Stimulated activated CD8-positive, alpha-beta memory T cell treated with anti-CD3 and anti-CD28 coated beads, Interleukin-2, amount 100 ng/mL, for 1 hour (primary cell): ENCODE measurements at regions not wholly inside any gene's neighbourhood (a gene's known extent, or its start where the extent isn't known, plus 50 kb on each side); places are given as distances from the start of the nearest gene placed in this dataset.

Source experiments
- DNase-seq, 2 donors: peaks; one replicate each; pipeline ENCODE4 v3.0.0-alpha.2; 2020; ENCODE audit warnings: low read depth in 2 of 2

DNA sequence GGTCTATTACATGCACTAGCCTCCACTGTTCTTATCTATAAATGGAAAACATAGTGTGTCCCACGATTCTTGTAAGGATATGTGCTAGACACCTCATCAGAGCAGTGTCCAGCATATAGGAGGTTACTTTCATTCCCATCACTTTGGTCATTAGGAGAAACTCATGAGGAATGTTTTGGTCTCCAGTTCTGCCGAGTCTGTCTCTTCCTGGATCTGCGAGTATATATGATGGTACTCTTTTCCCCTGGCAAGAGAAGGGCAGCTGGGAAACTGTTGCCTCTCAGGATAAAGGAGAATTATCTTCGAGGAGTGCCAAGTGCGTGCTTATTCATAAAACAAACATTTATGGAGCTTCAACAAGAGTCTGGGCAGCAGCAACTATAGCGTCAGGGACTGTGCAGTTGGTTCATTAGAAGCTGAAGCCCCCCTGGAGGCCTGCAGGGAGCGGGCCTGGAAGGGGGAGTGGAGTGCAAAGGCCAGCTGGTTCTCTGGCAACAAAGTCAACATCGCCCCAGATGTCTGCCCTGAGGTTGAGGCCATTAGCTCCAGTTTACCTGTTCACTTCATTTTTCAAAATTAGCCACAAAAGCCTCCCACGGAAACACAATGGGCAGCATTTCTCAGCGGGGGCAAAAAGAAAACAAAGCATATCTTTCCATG, 811.9 kb downstream of the MAFB start:
- DNase-seq = no peak

DNA sequence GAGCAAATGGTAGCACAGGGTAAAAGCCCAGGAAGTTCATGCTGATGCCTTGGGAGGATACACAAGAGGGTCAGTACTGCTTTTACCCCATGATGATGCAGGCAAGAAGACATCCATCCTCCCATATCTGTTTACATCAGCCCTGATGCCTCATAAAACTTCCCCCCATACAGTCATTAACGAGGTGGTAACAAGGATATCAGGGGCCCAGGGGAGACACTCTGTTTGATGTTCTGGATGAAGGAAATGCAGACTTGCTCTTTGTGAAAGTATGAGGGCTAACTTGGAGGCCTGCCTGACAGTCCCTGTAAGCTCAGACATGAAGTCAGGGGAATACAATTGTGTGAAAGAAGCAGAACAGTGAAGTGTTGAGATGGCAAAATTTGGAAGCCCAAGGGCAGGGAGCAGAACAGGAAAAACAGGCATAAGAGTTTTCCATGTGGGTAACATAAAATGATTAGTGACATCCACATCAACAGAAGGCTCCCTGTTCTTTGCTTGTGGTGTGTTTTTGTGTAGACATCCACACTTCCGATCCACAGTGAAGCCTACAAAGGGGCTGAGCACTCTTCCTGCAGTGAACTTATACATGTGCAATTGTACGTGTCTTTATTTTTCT, 813.4 kb downstream of the MAFB start:
- DNase-seq = no peak

DNA sequence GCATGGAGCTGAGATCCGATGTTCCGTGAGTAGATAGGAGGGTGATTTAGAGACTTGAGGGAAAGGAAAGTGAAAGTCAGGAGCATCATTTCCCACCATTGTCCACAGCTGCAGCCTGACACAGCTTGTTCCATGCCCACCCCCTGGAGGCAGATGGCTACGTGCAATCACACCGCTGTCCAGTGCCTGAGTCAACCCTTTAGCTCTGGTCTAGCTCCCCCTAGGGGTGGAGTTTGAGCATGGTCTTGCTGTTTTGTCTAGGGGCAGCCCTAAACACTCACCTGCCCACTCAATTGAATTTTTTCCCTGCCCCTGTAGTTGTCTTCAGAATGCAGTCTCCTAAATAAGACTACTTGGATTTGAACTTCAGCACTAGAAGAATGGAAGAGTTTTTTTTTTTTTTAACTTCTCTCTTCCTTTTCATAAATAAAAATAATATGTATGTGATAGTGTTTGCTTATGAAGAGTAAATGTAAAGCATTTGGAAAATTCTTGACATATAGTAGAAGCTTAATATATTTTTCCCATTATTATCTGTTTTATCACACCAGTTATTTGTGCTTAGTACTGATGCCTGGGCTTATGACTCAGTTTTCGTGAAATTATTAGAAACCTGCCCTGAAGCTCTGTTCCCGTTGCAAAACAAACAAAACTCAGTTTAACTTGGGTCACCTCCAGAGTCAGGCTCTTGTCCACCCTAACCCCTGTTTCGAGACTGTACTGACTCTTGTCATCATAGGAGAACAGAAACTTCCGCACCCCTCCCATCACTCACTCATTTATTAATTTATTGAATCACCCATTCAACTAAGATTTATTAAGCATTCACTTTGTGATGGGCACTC, 814.8 kb downstream of the MAFB start:
- no peak for DNase-seq

DNA sequence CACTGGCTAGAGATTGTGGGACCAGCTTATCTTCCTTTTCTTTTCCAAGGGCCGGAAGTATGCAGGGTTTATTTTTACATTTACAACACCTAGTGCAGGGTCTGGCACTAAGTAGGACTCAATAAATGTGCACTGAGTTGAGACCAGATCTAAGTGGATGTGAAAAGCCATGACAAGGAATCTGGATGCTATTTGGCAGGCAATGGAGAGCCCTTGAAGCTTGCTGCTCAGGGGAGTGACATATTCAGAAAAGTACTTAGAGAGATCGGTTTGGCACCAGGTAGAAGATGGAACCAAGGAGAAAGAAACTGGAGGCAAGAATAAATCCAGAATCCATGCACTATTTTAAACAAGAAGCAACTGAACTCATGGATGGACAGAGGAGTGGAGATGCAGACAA, 815.8 kb downstream of the MAFB start:
- no peak for DNase-seq

DNA sequence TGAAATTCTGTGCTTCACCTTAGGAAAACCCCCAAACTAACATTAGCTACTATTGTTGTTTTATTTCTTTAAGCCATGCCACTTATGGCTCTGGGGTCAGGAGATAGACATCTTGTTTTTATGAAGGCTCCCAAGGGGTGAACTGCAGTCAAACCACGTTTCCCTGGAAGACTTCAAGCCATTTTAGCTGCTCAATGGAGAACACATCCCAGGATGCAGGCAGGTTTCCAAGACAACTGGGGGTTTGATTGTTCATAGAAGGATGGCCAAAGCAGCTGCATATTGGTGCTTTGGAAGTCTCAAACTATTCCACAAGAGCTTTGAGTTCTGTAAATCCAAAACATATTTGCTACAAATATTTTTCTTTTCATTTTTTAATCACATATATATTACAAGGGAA, 818.0 kb downstream of the MAFB start:
- no peak for DNase-seq

DNA sequence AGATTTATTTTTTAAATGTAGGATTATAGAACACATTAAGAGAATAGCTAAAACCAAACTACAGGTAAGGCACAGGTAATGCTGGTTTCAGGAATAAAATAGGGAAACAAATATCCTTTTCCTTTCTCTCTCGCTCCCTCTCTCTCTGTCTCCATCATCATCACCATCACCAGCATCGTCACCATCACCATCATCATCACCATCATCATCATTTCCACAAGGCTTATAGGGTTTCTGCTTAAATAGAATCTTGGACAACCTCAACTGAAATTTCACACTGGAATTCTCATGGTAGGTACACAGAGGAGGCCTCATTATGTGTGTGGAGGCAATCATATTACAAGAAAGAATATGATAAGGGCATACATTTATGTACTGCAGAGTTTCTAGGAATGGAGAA, 823.6 kb downstream of the MAFB start:
- DNase-seq = no peak

DNA sequence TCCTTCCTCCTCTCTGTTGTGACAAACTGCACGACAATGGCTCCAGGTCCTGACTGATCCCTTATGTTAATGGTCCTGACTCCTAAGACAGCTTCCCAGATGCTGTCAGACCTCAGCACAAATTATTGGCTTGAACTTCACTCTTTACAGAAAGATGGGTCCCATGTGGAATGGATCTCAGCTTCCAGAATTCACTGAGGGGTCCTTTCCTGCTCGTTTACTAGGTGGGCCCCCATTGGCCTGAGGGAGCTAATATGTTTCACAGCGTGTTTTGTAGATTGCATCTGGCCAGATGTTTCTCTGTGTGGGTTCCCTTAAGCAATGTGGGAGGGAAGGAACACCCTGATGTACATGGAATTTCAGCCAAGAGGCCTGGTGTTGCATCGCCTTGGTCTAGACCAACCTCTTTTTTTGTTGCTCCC, 826.6 kb downstream of the MAFB start:
- DNase-seq = no peak

DNA sequence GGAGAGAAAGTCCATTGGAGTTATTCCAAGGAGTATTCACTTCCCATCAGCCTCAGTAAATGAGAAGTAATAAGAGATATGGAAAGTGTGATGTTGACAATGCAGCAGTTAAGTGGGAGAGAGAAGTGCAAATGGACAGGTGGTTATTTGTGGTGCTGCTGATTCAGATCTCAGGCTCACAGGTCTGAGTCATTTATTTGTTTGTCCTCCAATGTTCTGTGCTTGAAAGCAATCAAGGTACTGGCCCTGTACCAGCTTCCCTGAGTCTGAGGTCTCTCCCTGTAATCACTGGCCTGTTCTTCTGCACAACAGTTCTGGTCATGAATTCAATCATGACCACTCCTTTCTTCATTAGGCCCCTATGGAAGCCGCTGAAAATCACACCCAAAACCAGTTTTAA, 827.7 kb downstream of the MAFB start:
- no peak for DNase-seq

DNA sequence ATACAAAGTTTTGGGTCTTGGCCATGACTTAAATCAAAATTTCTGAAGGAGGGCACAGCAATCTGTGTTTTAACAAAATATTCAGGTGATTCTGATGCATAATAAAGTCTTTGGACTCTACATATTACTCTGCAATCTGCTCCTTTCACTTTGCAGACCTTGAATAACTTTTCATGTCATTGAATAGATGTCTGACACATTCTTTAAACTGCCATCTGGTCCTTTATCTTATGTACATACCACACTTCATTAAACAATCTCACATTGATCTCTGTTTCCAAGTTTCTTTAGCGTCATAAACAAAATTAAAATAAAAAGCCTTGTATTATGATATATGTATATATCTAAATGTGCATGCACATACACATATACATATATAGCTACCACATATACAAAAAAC, 831.2 kb downstream of the MAFB start:
- no peak for DNase-seq

DNA sequence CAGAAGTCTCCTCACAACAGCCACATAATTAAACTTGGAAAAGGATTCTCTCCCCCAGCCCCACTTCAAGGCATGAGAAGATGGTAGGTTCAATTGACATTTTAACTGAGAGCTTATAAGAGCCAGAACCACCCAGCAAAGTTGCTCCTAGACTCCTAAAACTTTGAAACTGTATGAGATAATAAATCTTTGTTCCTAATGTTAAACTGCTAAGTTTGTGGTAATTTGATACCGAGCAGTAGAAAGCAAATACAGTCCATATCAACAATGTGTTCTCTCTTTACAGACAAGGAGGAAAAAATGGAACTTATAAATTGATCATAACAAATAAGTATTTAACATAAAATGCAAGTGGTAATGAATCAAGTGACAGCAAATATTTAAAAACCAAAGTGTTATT, 831.8 kb downstream of the MAFB start:
- DNase-seq = no peak

DNA sequence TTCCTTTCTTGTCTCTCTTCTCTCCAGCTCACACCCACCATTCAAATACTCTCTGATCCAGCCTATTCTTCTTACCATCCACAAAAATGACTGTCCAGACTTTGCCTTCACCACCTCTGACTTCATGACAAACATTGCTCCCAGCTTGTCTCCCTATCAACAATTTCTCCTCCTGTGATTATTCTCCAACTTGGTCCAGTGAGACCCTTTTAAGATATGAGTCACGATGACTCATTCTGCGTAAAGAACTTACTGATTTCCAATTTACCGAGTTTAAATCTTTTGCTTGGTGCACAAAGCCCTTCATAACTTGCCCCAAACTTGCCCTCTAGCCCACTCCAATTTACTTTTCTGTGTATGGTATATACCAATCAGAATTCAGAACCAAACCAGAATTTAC, 833.2 kb downstream of the MAFB start:
- no peak for DNase-seq

DNA sequence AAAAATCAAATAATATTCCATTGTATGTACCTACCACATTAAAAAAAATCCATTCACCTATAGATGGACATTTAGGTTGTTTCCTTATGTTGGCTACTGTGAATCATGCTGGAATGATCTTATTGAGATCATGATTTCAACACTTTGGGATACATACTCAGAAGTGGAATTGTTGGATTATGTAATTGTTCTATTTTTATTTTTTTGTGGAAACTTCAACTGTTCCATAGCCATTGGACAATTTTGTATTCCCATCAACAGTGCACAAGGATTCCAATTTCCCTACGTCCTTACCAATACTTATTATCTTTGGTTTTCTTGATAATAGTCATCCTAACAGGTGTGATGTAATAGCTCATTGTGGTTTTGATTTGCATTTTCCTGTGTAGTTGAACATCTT, 834.0 kb downstream of the MAFB start:
- DNase-seq = no peak

DNA sequence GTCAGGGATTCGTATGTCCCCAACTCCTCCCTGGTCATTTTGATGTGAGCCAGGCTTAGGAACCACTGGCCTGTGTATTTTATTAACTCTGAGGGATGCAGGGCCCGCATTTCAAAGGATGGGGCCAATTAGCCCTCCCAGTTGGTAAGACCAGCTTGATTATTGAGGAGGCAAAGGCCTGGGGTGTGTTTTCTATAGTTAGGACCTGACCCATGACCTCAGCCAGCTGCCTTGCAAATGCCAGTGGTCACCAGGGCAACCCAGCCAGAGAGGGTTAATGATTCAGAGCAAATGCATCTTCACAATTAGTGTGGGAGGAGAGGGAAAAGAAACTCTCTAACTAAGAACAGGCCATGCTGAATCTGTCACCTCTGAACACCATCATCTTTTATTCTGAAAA, 835.4 kb downstream of the MAFB start:
- DNase-seq = no peak

DNA sequence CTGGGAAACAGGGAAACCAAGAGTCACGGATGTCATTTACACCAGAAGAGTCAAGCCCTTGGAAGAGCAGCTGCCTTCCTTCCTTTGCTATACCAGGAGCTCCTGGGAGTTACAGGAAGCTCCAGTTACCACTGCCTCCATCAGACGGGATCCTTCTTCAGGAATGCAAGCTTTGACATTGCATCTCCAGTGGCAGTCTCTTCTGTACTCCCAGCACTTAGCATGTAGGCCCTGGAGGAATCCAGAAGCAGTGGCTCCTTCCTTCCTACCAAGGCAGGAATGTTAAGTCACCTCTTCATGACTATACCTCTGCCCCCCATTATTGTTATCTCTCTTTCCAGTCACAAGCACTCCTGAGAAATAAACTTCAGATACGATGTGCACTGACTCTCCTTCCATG, 836.0 kb downstream of the MAFB start:
- no peak for DNase-seq

DNA sequence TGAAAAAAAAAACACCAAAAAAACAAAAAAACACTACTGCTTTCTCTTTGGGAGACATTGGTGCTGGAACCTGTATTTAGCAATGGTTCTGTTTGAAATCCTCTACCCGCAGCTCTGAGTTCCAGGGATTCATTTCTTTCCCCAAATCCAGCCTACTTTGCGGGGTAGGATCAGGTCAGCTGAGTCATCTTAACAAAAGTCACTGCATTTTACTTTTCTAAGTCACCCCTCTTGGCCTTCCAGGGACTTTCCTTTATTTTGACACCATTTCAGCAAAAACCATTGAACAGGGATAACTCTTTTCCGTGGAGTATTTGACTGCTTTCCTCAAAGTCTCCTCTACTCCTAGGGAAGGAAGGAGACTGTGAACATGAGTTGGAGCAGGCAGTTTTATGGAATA, 837.6 kb downstream of the MAFB start:
- DNase-seq = no peak

DNA sequence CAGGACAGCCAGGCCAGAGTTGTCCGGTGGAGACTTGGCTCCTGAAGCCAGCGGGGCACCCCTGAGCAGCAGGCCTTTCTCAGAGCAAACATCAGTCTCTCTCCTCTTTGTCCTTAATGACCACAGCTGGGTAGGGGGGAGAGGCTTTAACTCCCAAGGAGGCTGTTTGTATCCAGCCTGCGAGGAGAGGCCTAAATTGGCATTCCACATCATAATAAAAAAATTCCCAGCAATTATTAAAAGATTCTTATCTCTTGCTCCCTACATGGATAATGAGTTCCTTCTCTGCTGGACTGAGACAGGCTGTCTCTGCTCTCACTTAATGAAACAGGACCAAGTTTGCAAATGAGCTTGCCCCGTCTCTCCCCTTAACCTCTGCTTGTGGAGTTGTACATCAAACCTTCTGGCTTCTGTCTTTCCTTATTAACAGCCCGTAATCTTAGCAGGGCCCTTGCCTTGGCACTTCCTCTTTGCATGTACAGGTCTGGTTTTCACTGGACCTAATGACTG, 838.2 kb downstream of the MAFB start:
- DNase-seq = no peak

DNA sequence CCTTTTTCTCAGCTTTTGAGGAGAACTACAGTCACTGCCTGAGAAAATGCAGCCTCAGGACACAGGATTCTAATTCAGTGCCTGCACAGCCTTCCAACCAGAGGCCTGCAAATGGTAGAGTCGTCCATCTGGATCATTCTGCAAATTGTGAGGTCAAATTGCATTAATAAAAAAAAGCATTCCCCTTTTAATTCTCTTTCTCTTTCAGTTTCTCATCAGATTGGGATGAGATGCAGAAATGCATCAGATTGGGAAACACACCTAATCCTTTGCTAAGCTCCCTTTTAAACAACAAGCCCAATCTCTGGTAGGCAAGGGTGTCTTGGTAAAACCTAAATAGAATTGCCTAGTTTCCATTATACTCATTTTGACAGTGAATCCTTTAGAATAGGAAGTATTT, 838.8 kb downstream of the MAFB start:
- DNase-seq = no peak

DNA sequence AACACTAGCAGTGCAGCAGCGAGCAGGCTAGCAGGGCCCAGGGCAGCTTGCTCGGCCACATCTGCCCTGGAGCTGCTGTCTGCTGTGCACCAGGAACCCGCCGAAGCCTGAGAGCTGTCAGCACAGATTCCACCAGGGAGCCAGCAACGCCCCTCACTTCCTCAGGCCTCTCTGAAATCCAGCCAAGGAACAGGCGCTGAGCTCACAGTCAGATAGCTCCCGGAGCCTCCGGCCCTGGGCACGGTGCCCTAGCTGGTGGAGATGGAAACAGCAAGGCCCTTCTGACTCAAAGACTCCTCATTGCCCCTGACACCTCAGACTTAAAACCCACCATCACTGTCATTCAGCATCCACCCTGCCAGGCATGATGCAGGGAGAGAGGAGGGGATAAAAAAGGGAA, 839.4 kb downstream of the MAFB start:
- DNase-seq = no peak

DNA sequence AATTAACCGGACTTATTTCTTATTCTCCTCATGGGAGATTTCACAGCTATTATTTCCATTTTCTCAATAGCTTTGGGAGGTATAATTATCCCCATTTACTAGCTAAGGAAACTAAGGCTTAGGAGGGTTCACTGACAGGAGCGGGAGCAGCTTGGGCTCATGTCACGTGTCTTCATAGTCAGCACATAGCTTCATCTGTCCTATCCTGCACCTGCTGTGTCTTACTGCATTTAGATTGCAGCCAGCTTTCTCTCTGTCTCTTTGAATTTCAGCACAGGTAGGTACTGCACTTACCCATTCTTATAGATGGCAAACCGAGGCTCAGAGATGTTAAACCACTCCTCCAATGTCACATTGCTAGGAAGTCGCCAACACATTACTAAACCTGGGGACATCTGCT, 839.9 kb downstream of the MAFB start:
- DNase-seq = no peak

DNA sequence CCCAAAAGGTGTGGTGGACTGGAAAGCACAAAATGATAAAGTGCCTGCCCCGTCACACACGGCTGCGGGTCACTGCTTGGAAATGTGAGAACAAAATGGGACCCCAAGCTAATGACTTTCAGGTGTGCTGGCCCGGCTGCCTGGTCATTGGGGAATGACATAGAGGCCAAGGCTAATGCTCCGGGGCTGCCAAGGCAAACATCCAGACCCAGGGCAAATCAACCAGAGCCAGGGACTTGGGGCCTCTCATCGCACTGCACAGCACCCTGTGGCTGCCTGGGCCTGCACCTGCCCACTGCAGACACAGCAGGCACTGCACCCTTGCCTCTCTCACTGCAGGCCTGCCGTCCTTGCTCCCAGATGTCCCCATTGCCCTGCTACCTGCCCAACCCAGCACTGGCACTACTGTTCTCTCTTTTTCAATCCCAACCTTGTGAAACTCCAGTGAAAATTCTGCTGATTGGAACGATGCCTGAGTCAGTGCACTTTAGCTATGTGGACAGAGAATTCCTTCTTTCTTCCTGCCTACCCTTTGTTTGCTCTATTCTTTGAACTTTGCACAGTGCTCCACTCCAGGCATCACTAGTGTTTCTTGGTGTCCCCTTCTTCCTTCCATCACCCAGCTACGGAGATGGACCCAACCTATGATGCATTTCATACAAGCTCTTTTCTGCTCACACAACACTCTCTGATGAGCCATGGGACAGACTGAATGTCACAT, 849.5 kb downstream of the MAFB start:
- DNase-seq = no peak

DNA sequence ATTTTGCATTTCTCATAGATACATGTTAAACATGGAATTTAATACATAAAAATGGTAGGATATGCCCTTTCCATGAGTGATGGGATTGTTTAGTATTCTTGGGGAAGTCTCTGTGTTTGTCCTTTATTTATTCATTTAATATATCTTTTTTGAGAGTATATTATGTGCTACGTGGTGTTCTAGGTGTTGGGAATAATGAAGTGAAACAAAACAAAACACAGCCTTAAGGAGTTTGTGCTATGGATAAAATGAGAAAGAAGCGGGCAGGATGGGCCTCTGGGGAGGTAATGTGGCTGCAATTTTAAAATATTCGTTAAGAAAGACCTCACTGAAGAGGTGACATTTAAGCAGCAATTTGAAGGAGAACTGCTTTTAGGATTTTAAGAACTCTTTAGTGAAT, 851.5 kb downstream of the MAFB start:
- no peak for DNase-seq

DNA sequence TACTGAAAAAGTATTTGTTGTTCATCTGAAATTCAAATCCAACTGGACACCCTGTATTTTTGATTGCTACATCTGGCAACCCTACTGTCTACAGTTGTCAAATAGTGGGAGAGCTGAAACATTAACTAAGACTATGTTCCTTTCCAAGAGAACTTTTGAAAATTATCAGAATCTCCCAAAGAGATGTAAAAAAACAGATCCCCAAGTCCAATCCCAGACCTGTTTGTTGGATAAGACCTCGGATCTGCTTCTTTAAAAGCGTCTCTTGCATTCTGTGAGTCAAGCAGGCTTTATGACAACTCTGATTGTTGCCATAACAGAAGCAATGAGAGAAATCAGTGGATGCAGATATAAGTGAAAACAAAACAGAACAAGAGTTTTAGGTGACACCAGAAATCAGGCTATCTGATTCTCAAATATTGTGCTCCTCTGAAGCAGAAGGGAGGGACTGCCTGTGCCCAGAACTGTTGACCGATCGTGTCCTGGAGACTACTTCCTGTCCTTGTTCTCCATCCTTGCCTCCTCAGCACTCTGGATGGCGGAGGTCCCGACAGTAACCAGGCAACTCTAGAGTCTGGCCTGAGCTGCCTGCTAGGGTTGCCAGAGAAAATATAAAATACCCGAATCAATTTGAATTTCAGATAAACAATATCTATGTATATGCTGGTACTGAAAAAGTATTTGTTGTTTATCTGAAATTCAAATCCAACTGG, 853.8 kb downstream of the MAFB start:
- DNase-seq = no peak
